NK-92 treated with Interleukin-12 subunit alpha and Interleukin-12 subunit beta, amount 100 ng/mL, for 24 hours (cell line): ENCODE measurements at regions not wholly inside any gene's neighbourhood (a gene's known extent, or its start where the extent isn't known, plus 50 kb on each side); places are given as distances from the start of the nearest gene placed in this dataset.
A peak's percentile ranks its signal among the peaks of the same experiment; 100 is the strongest.

ENCODE experiments used
- DNase-seq: peaks from one replicate; lab custom pipeline; 2025; lab: John Stamatoyannopoulos, UW

DNA sequence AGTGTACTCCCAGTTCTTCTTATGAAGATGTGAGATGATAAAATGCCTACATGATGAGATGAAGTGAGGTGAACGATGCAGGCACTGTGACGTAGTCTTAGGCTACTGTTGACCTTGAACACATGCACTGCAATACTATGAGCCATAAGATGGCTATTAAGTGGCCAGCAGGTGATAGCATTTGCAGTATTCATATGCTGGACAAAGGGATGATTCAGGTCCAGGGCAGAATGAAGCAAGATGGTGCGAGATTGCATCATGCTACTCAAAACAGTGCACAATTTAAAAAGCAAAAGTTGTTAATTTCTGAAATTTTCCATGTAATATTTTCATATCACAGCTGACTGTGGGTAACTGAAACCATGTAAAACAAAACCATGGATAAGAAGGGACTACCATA lies 781.4 kb downstream of the PCDH18 start:
- no peak for DNase-seq

DNA sequence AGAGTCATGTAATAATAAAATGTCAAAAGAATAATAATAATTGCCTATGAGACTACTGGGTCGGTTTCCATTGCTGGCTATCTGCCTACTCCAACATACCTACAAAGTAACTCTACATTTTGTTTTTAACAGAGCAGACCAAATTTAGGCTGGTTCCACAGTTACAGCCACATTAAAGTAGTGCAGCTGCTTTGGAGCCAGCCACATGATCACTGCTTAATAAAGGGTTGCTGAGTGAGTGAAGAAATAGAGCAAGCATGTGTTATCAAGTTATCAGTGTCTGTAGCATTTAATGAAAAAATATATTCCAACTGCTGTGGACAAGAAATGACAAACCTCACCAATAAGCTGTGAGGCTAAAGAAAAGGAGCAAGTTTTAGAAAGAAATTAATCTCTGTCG lies 782.3 kb downstream of the PCDH18 start:
- no peak for DNase-seq

DNA sequence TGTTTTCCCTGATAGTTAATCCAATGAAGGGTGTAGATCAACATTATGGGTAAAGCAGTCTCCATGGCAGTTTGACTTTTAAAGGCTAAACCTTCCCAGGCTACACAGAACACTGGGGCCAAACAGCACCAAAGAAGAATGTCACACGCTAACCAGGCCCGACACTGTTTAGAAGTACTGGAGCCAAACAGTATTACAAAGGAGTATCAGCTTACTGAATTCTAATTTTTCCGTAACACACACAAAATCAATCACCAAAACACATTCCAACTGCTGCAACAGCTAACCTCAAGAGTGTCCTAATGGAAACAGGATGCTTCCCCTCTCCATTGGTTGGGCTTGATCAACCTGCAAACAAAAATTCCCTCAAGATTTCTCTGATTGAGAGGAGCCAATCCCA lies 783.5 kb downstream of the PCDH18 start:
- DNase-seq: no peak

DNA sequence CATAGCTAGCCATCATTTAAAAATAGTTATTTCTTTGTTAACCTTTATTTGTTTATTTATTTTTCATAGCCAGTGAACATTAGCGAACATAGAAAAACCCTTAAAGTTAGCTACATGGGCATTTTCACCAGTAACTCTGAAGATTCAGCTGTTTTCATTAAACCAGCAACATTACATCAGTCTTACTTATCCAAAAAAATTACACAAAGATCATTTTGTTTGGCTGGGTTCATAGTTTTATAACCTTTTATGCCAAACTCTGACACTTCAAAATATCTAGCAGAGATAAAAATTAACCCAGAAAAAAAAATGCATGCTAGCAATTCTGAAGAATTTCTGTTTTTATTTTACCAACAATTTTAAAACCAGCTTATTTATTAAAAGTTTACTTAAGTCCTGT lies 784.1 kb downstream of the PCDH18 start:
- no peak for DNase-seq

DNA sequence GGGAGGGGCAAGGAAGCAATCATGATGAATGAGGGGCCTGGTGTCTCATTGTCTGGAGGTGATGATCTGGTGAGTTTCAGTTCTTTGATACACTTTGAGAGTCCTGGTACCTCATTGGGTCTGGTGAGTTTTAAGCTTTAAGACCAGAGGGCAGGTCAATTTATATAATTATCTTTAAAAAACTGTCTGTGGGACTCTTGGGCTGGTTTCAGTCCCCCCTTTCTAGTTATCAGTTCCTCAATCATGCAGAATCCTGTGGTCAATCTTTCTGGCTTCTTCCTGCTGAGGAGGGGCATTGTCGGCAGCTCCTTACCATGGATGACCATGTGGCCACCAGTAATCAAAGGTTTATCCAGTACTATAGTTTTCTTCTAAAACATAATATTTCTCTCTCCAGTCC lies 789.1 kb downstream of the PCDH18 start:
- no peak for DNase-seq

DNA sequence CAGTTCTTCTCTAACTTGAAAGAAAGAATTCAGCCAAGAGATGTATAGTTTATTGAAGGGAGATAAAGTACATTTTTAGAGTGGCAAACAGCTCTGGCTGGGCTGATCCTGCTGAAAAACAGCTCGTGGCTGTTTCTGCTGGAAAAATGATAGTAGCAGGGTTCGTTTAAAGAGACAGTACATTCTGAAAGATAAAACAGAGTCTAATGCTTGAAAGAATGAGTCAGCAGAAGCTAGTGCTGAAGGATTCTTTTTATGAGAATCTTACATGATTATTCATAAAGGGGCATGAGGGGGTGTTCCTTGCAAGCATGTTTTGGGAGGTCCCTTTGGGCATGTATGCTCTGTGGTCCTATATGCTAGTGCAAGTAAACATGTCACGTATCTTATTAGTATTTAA lies 790.0 kb downstream of the PCDH18 start:
- DNase-seq: no peak

DNA sequence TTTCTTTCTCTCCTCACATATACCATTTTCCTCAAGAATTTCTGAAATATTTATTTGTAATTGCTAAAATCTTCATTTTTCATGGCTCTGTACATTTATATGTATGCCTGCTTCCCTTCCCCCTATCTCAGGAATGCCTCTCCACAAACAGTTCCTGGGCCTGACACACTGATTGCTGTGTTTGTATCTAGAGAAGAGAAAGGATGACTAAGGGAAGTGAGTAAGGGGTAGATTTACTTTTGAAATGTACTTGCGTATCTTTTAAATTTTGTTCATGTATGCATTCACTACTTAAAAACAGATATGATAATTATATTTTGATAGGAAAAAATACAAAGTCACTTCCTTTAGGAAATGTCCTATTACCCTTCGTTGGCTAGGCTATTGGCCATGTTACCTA lies 790.8 kb downstream of the PCDH18 start:
- no peak for DNase-seq

DNA sequence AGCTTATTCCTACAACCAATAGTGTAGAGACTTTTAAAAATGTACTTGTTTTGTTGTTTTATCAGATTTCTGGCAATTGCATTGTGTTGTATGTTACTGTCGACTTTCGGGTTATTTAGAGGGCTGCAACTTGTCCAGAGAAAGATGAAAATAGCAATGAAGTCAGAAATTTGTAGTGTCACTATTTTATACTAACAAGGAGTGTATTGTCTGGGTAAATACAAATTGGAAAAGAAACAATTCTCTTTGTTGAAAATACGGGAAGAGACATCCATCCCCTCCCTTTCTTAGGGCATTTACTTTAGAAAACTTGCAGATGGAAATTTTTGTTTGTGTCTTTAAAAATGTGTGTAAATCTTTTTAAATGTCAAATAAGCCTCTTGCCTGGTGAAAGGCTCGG lies 792.0 kb downstream of the PCDH18 start:
- no peak for DNase-seq

DNA sequence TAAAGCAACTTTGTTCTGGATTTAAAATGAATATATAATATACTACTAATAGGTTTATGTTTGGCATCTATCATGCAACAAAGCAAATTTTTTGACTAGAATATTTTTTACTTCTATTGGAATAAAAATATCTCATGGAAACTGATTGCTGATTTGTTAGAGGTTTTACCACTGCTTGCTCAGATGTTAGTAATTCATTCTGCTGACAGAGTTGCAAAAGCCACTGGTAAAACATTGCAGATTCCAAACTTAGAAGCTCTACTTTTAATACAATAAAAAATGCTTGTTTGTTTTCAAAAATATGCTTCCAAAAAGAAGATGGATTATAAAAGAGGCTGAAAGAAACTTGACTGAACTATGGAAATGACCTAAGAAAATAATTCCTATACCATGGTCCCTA lies 795.2 kb downstream of the PCDH18 start:
- no peak for DNase-seq

DNA sequence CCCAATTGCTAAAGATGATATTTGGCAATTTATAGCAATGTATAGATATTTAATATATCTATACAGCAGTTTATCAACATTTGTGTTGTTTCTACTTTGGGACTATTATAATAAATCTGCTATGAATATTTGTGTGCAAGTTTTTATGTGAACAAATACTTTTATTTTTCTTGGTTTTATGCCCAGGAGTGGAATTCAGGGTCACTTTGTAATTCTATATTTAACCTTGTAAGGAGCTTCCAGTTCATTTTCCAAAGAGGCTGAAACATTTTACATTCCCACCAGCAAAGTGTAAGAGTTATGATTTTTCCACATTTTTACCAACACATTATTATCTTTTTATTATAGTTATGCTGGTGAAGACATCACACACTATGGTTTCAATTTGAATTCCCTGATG lies 801.3 kb downstream of the PCDH18 start:
- no peak for DNase-seq

DNA sequence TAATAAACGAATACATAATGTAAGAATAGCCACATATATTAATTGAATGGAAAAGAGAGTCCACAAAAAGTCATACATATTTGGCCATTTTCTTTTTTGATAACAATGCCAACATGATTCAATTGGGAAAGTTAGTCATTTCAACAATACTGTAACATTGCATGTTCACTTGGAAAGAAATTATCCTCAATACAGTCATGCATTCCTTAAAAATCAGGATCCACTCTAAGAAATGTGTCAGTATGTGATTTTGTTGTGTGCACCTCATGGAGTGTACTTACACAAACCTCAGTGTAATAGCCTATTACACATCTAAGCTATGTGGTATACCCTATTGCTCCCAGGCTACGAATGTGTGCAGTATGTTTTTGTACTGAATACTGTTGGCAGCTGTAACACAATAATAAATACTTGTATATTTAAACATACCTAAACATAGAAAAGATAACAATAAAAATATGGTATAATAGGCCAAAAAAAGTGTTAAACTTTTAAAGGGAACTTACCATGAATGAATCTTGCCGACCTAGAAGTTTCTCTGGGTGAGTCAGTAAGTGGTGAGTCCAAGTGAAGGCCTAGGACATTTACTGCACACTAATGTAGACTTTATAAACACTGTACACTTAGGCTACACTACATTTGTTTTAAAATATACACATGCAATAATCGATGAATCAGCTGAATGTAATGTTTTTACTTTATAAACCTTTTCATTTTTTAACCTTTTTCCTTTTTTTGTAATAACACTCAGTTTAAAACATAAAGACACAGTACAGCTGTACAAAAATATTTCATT lies 806.8 kb downstream of the PCDH18 start:
- no peak for DNase-seq

DNA sequence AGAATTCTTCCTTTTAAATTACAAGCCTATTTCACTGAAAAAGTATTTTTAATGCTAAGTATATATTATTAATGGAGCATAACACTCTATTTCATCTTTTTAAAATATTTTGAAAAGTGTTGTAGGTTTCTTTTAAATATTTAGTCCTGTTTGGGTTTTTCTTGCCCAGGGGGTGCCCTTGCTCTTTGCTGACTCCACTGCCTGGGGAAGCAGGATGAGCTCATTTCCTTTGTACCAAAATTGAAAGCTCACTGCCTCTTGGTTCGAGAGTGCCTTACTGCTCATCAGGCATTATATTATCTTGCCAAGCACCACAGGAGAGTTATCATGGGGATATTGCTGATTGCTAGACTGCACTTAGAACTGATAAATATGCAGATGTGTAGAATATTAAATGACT lies 819.2 kb downstream of the PCDH18 start:
- peak; percentile 1 for DNase-seq

DNA sequence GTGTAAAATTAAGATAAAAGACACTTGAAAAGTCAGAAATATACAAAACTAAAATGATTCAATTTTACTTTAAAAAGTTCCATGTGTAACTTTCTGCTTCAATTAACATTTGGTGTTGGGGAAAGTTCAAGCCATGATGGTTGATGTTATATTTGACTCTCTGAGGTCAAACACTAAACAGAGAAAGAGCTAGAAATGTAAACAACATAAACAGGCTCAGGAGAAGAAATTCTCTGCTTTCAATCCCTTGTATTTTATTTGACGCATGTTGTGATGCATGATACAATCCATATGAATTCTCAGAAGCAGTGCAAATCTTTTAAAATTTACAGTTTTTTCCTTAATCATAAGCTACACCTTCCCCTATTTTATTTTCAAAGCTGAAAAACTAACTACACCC lies 822.4 kb downstream of the PCDH18 start:
- no peak for DNase-seq

DNA sequence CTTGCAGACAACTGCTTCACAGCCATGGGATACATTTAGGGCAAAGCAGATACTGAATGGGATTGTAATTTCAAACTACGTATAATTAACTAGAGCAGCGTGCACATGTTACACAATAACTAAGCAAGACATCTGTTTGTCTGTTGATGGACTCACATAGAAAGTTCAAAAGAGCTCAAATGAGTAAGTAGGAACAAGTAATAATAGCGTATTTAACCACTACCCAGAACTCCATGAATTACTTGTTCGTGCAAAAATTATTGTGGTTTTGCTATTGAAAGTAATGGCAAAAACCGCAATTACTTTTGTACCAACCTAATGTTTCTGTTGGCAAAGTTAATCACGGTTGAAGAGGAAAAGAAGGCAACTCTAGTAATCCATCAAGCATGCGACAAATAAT lies 825.4 kb downstream of the PCDH18 start:
- DNase-seq: no peak

DNA sequence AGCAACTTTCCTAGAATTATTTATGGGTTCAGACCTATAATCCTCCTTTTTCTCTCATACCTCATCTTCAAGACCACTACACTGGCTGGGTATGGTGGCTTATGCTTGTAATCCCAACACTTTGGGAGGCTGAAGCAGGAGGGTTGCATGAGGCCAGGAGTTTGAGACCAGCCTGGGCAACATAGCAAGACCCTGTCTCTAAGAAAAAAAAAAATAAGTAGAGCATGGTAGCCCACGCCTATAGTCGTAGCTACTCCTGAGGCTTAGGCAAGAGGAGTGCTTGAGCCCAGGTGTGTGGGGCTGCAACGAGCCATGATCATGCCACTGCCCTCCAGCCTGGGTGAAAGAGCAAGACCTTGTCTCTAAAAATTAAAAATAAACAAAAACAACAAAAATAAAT lies 832.4 kb downstream of the PCDH18 start:
- DNase-seq: no peak

DNA sequence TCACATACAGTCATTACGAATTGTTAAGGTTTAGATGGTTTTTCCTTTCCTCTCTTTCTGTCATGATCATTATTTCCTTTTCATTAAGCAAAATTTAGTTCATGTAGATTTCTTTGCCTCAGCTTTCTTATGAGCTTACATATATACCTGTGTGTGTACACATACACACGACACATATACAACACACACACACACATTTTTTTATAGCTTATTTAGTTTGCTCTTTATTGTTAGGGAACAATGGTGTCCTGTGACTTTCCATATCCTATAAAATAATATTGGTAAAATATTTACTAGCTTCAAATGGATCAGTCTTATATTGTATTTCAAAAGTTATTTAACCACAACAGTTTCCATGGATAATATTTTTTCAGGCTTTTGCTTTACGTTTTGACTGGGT lies 840.7 kb downstream of the PCDH18 start:
- DNase-seq: no peak

DNA sequence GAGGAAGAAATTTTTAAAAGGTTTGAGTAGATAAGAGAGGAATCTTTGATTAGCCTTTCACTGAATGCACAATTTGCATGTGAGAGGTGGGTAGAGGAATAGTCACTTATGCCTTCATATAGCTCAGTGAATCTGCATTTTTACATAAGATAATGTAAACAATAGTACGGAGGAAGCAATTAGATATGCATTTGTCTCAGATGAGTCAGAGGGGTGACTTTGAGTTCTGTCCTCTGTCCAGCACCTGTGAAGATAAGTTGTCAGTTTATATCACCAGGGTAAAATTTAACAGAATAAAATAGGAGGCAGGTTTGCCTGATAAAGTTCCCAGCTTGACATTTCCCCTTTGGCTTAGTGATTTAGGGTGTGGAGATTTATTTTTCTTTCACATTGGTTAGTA lies 841.9 kb downstream of the PCDH18 start:
- DNase-seq: no peak

DNA sequence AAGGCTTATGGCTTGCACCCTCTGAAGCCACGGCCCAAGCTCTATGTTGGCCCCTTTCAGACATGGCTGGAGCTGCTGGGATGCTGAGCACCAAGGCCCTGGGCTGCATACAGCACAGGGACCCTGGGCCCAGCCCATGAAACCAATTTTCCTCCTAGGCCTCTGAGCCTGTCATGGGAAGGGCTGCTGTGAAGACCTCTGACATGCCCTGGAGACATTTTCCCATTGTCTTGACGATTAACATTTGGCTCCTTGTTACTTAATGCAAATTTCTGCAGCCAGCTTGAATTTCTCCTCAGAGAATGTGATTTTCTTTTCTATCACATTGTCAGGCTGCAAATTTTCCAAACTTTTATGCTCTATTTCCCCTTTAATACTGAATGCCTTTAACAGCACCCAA lies 844.7 kb downstream of the PCDH18 start:
- no peak for DNase-seq

DNA sequence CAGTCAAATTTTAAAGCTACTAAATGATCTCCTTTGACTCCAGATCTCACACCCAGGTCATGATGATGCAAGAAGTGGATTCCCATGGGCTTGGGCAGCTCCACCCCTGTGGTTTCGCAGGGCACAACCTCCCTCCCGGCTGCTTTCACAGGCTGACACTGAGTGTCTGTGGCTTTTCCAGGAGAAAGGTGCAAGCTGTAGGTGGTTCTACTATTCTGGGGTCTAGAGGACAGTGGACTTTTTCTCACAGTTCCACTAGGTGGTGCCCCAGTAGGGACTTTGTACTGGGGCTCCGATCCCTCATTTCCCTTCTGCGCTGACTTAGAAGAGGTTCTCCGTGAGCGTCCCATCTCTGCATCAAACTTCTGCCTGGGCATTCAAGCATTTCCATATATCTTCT lies 845.2 kb downstream of the PCDH18 start:
- no peak for DNase-seq

DNA sequence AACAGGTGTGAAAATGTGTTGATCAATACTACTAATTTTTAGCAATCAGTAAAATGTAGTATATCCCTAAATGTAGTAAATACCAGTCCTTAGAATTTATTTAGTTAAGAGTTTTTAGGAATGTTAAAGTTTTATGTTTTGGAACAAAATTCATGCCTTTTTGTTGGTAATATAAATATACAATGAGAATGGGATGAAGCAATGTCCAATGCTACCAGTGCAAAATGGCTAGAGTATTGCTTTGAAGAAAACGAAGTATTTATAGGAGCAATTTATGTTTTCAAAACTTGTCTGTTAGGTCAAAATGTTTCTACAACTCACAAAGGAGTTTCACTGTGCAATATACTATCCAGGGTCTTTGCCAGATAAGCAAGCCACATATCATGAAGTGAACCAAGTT lies 851.5 kb downstream of the PCDH18 start:
- no peak for DNase-seq

DNA sequence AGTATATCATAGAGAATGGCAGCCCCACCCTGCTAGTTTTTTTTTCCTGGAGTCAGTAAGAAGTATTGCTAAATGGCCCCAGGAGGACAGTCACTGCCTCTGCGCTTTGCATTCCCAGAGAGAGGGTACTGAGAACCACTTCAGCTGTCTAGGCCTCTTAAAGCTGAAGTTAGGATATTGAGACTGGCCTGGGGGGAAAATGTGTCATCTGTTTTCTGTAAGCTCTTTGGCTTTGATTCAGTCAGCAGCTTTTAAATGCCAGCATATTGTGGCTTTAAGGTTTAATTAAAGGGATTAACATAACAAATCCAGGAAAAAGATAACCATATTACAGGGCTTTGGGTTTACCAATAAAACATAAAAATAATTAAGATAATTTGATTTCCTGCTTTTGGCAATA lies 852.0 kb downstream of the PCDH18 start:
- DNase-seq: no peak

DNA sequence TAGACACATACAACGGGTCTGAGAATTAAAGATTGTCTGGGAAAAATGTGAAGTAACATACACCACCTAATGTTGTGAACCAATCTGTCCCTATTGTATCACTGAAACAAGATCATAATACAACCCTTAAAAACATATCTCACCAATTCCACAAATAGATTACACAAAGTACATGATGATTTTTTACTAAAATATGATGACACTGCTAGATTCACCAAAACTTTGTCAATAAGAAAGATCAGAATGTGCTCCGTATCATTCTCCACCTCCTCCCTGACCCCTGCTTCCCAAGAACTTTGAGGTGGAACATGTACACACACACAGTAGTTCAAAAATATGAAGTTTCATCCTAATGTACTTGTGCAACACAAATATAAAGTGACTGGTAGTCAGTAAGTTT lies 862.0 kb downstream of the PCDH18 start:
- DNase-seq: no peak

DNA sequence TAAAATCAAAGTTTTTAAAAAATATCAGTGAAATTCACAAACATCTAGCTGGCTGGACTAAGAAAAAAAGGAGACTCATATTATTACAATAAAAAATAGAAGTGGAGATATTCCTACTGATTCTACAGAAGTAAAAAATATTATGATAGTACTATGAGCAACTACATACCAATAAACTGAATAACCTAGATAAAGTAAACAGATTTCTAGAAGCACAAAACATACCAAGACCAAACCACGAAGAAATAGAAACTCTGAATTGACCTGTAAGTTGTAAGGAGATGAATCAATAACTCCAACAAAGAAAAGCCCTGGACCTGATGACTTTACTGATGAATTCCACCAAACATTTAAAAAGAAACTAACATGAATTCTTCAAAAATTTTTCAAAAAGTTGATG lies 867.3 kb downstream of the PCDH18 start:
- no peak for DNase-seq

DNA sequence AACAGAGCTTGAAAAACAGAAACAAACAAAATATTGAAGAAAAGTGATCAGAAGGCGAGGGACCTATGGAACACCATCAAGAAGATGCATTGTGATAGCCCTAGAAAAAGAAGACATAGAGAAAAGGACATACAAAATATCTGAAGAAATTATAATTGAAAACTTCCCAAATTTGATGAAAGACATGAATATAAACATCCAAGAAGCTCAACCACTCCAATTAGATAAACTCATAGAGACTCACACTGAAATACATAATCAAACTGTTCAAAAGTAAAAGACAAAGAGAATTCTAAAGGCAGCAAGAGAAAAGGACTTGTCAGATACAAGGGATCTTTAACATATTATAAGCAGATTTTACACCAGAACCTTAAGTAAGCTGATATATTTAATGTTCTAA lies 869.8 kb downstream of the PCDH18 start:
- no peak for DNase-seq
